BJ (cell line): ENCODE measurements at regions not wholly inside any gene's neighbourhood (a gene's known extent, or its start where the extent isn't known, plus 50 kb on each side); places are given as distances from the start of the nearest gene placed in this dataset.

Experiments
- CTCF ChIA-PET: fragments of 350-600 bp; formaldehyde crosslinking; extraction: SDS; loops from one replicate; lab custom pipeline; 2021; ENCODE audit warnings: antibody characterized with exemption, inconsistent platforms; lab: Yijun Ruan, JAX
- POLR2A ChIA-PET: fragments of 300-600 bp; sonication (Branson Sonifier 250); formaldehyde crosslinking; extraction: SDS; loops from one replicate; lab custom pipeline; 2021; ENCODE audit warnings: antibody characterized with exemption; lab: Charles Lee
- DNase-seq: peaks from one replicate; pipeline ENCODE4 v3.0.0-alpha.2; 2011; ENCODE audit warnings: low read depth
- H3K27me3 ChIP-seq: 2 replicates; pipeline ENCODE4 v1.6.0; 2011; ENCODE audit warnings: low read length; ENCODE audit not compliant: control insufficient read depth, insufficient read depth
- H3K36me3 ChIP-seq: 2 replicates; pipeline ENCODE4 v1.5.1; 2011; ENCODE audit warnings: low read length; ENCODE audit not compliant: control insufficient read depth, insufficient read depth
- H3K4me3 ChIP-seq: 2 replicates; pipeline ENCODE4 v1.5.1; 2011; ENCODE audit warnings: low read depth, mild to moderate bottlenecking, control low read depth, low read length
- TF ChIP-seq, protein P1 (sequence below): IDR thresholded peaks from 2 replicates; pipeline ENCODE4 v1.5.1; 2011; ENCODE audit warnings: low read depth, mild to moderate bottlenecking, control low read depth, inconsistent platforms, low read length, moderate library complexity; ENCODE audit not compliant: insufficient read depth

DNA sequence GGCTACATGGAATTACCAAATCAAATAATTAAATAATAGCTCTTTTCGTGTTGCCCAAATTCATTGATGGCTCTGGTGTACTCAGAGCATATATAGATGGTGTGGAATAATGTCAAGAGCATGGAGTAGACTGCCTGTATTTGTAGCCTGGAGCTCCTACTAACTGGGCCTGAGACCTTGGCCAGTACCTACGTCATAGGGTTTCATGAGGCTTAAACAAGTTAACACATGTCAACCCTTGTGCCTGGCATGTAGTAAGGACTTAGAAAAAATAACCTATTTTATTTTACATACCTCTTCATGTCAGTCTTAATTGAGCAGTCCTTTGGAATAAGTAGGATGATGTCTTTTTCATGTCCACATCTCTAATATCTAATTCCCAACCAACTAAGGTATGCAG, 223.7 kb upstream of the DPH6 start:
- Histone ChIP-seq H3K4me3 (no peak overlapping the region), H3K36me3 (no peaks in the 10 kb centered on the region), H3K27me3 (no peaks in the 10 kb centered on the region)
- POLR2A ChIA-PET = no interaction called here
- no peak for DNase-seq
- TF ChIP-seq, protein P1, sequence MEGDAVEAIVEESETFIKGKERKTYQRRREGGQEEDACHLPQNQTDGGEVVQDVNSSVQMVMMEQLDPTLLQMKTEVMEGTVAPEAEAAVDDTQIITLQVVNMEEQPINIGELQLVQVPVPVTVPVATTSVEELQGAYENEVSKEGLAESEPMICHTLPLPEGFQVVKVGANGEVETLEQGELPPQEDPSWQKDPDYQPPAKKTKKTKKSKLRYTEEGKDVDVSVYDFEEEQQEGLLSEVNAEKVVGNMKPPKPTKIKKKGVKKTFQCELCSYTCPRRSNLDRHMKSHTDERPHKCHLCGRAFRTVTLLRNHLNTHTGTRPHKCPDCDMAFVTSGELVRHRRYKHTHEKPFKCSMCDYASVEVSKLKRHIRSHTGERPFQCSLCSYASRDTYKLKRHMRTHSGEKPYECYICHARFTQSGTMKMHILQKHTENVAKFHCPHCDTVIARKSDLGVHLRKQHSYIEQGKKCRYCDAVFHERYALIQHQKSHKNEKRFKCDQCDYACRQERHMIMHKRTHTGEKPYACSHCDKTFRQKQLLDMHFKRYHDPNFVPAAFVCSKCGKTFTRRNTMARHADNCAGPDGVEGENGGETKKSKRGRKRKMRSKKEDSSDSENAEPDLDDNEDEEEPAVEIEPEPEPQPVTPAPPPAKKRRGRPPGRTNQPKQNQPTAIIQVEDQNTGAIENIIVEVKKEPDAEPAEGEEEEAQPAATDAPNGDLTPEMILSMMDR = no peak
- CTCF ChIA-PET = interaction anchor here (2.0 kb wide), 1 partner anchor 18 kb away, joined by 5 read pairs; no protein-coding TSS in a partner anchor

DNA sequence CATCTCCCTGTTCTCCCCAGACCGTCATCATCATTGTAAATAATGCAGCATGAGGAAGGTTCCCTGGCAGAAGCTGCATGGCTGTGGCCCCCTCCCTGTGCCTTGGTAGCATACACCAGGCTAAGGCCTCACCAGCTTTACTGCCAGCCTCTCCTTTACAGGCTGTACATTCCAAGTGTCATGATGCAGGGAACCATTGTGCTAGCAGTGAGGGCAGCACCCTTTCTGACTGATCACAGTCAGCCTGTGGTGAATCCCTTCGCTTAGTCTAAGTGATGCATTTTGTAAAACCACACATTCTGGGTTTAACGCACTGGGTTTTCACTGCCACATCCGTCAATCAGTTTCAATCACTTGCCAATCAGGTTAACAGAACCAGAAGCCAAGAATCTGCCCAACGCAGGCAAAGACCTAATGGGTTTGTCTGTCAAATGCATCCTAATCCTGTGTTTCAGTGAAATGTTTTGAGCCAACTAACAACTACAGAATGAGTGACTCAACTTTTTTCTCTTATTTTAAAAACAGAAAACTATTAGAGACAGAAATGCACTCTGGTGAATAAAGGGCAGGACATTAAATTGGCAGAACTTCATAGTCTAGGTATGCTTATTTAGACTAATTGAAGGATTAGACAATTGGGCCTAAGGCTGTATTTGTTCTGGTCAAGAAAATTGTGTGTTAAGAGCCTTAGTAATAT, 225.9 kb upstream of the DPH6 start:
- CTCF ChIA-PET = no interaction called here
- H3K36me3 ChIP-seq = no peaks in the 10 kb centered on the region
- no peaks in the 10 kb centered on the region for H3K27me3 ChIP-seq
- no peak for DNase-seq
- TF ChIP-seq, protein P1 = no peak
- H3K4me3 ChIP-seq = no peak overlapping the region
- POLR2A ChIA-PET = no interaction called here

DNA sequence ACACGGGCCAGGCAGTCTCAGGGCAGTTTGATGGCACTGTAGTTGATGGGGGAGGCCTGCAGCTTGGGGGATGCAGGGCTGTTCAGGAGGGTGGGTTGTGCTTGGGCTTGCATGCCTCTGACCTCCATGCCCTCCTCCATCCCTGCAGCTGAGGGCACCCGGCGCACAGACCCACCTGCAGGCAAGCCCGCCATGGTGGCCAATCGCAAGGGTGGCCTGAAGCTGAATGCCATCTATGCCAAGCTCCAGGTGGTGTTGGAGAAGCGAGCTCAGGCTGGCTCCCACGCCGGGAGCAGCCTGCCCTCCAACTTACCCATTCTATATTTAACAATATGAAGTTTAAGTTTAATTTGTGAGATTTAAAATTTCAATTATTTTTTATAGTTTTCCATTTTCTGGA, 228.7 kb upstream of the DPH6 start:
- TF ChIP-seq, protein P1 = no peak
- Histone ChIP-seq H3K36me3 (no peaks in the 10 kb centered on the region), H3K4me3 (no peak overlapping the region), H3K27me3 (no peaks in the 10 kb centered on the region)
- no peak for DNase-seq
- CTCF ChIA-PET = no interaction called here
- POLR2A ChIA-PET = no interaction called here

DNA sequence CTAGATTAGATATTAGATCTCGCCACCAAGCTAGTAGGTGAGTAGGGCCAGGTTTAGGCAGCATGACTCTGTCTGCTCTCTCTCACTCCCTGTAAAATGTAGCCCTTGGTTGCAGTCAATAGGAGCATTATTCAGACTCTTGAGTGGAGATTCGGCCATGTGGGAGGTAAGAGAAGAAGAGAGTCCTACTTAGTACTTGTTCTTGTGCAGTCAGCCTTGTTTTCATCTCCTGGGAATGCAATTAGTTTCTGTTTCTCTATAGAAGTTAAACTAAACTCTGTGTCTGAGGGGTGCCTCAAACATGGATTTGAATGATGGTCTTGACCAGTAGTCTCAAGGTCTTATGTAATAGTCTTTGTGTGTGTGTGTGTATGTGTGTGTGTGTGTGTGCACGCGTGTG, 229.5 kb upstream of the DPH6 start:
- DNase-seq = no peak
- TF ChIP-seq, protein P1 = no peak
- ChIA-PET POLR2A (no interaction called here), CTCF (no interaction called here)
- H3K27me3 ChIP-seq = no peaks in the 10 kb centered on the region
- no peak overlapping the region for H3K4me3 ChIP-seq
- no peaks in the 10 kb centered on the region for H3K36me3 ChIP-seq

DNA sequence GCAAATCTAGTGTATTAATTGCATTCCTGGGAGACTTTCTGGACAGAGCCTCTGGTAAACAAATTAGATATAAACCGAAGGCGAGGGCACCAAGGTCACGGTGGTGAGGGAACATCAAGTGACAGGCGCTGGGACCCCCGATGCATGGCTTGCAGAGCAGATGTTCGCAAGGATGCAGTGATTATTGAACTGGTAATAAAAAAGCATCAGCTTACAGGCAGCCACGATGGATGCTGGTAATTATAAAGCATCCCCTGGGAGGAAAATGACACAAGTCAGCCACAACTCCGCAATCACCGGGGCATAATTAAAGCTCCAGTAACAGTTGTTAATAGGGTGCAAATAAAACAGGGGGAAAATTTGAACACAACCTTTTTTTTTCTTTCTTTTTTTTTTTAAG, 231.1 kb upstream of the DPH6 start:
- ChIA-PET CTCF (interaction anchor here (0.7 kb wide), 1 partner anchor 16 kb away, joined by 3 read pairs; no protein-coding TSS in a partner anchor), POLR2A (no interaction called here)
- DNase-seq = no peak
- no peaks in the 10 kb centered on the region for H3K27me3 ChIP-seq
- no peaks in the 10 kb centered on the region for H3K36me3 ChIP-seq
- TF ChIP-seq, protein P1 = no peak
- H3K4me3 ChIP-seq = no peak overlapping the region
